ENCODE measurements at regions not wholly inside any gene's neighbourhood (a gene's known extent, or its start where the extent isn't known, plus 50 kb on each side); places are given as distances from the start of the nearest gene placed in this dataset.

DNA sequence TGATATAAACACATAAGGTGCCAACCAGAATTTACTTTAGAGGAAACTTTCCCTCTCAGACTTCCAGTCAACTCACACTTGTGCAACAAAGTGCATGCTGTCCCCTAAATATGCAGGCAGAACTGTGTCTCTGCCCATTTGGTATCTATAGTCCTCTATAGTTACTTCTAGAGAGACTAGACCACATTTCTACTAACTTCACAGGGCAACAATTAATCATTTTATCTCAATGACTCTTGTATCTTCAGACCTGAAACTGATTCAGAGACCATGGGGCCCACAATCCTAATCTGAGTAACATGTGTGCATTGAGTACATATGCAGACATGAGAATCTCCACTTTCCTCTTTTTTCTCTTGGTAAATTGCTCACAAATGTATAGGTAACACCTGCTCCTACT lies 158.1 kb downstream of the ZNF486 start:
- TF ChIP-seq POLR2A (IDR thresholded peaks at IDR 0.05): no peak
- TF ChIP-seq, protein P1, sequence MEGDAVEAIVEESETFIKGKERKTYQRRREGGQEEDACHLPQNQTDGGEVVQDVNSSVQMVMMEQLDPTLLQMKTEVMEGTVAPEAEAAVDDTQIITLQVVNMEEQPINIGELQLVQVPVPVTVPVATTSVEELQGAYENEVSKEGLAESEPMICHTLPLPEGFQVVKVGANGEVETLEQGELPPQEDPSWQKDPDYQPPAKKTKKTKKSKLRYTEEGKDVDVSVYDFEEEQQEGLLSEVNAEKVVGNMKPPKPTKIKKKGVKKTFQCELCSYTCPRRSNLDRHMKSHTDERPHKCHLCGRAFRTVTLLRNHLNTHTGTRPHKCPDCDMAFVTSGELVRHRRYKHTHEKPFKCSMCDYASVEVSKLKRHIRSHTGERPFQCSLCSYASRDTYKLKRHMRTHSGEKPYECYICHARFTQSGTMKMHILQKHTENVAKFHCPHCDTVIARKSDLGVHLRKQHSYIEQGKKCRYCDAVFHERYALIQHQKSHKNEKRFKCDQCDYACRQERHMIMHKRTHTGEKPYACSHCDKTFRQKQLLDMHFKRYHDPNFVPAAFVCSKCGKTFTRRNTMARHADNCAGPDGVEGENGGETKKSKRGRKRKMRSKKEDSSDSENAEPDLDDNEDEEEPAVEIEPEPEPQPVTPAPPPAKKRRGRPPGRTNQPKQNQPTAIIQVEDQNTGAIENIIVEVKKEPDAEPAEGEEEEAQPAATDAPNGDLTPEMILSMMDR (IDR thresholded peaks at IDR 0.05): no peak
- TF ChIP-seq EP300 (IDR thresholded peaks at IDR 0.05): no peak
- Histone ChIP-seq H3K9me3 (no peaks in the 10 kb centered on the region), H3K4me1 (ENCODE audit: insufficient read depth) (no peaks in the 10 kb centered on the region), H3K27me3 (no peaks in the 10 kb centered on the region), H3K27ac (no peak overlapping the region), H3K4me3 (no peak overlapping the region), H3K36me3 (no peaks in the 10 kb centered on the region)
- intact Hi-C loops (cut with DNase I): no loop called here
- DNase-seq: no peak

DNA sequence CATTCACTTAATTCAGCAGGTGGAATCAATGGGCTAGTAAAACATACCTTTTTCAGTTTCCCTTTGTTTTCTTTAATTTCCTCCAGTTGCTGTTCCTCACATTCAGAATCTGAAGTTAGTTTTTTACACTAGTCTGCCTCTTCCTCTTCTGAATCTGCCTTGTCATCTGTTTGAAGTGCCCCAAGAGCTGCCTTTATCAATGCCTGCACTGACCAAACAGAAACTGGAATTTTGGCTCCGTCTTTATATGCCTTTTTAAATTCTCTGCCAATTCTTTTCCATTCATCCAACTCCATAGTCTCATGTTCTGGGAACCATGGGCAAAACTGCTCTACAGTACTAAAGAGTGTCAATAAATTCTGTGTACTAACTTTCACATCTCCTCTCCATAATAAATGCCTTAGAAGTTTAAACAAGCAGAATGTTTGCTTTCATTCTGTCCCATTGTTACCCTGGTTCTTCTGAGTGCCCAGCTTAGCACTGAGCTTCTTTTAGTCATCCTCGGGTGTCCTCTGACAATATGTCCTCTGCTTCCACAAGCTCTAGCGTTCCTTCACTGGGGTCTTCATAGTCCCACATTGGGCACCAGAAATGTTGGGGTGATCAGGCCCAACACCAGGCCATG lies 154.2 kb downstream of the ZNF486 start:
- no peak for DNase-seq
- TF ChIP-seq, protein P1 (IDR thresholded peaks at IDR 0.05): no peak
- TF ChIP-seq POLR2A (IDR thresholded peaks at IDR 0.05) (no peak), EP300 (IDR thresholded peaks at IDR 0.05) (no peak)
- H3K4me1 ChIP-seq (ENCODE audit: insufficient read depth): no peaks in the 10 kb centered on the region
- intact Hi-C loops (cut with DNase I): no loop called here
- H3K27me3 ChIP-seq: no peaks in the 10 kb centered on the region
- H3K36me3 ChIP-seq: no peaks in the 10 kb centered on the region
- no peak overlapping the region for H3K27ac ChIP-seq
- 86 to 88% (median 87%) methylated on average over 3 of the region's 3 CpGs for WGBS, 3 donors
- no peak overlapping the region for H3K4me3 ChIP-seq
- H3K9me3 ChIP-seq: no peaks in the 10 kb centered on the region

DNA sequence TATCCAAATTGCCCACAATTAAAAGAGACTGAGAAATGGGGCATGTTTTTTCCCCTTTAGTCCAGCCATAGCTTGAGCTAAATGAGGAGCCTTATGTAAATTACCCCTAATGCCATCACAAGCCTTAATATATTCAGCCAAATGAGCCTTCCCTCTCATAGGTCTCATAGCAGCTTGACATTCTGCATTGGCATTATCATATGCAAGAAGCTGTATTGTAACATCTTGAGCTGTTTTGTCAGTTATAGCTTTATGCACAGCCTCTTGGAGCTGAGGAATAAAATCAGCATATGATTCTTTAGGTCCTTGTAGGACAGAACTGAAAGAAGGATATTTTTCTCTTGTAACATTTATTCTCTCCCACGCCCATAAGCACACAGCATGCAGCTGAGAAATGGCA lies 153.2 kb downstream of the ZNF486 start:
- DNase-seq: no peak
- H3K4me1 ChIP-seq (ENCODE audit: insufficient read depth): no peaks in the 10 kb centered on the region
- H3K9me3 ChIP-seq: no peaks in the 10 kb centered on the region
- no peak overlapping the region for H3K4me3 ChIP-seq
- H3K27ac ChIP-seq: no peak overlapping the region
- no peaks in the 10 kb centered on the region for H3K27me3 ChIP-seq
- no peaks in the 10 kb centered on the region for H3K36me3 ChIP-seq
- WGBS, 3 donors: 81 to 85% (median 83%) methylated on average over 1 of the region's 1 CpG
- intact Hi-C loops (cut with DNase I): no loop called here
- TF ChIP-seq, protein P1 (IDR thresholded peaks at IDR 0.05): no peak
- TF ChIP-seq EP300 (IDR thresholded peaks at IDR 0.05) (no peak), POLR2A (IDR thresholded peaks at IDR 0.05) (no peak)

DNA sequence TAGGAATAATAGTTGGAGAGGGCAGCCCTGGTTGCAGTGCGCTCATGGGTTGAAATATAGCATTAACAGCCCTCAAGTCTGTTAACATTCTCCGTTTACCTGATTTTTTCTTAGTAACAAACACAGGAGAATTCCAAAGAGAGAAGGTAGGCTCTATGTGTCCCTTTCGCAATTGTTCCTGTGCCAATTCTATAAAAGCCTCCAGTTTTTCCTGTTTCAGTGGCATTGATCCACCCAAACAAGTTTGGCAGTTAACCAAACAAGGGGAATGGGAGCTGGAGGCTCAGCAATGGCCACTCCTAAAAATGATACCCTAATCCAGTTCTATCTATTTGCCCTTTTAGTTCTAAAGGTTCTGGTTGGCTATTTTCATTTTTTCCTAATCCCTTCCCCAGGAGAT lies 151.6 kb downstream of the ZNF486 start:
- 58 to 89% (median 70%) methylated on average over 3 of the region's 3 CpGs for WGBS, 3 donors
- no peak for DNase-seq

More for the DNA sequence above, 151.6 kb downstream of the ZNF486 start:
- Histone ChIP-seq H3K4me3 (no peak overlapping the region), H3K27ac (no peak overlapping the region), H3K9me3 (no peaks in the 10 kb centered on the region), H3K36me3 (no peaks in the 10 kb centered on the region), H3K4me1 (ENCODE audit: insufficient read depth) (no peaks in the 10 kb centered on the region), H3K27me3 (no peaks in the 10 kb centered on the region)
- TF ChIP-seq, protein P1 (IDR thresholded peaks at IDR 0.05): no peak
- TF ChIP-seq POLR2A (IDR thresholded peaks at IDR 0.05) (no peak), EP300 (IDR thresholded peaks at IDR 0.05) (no peak)
- intact Hi-C loops (cut with DNase I): no loop called here

Measured in ovary (tissue), 7 donors.